ENCODE measurements at regions not wholly inside any gene's neighbourhood (a gene's known extent, or its start where the extent isn't known, plus 50 kb on each side); places are given as distances from the start of the nearest gene placed in this dataset.
"Not testable (repeated sequence)": the region's sequence is repeated elsewhere in the genome, so short reads cannot be mapped to it uniquely, and the experiment has no call there.

DNA sequence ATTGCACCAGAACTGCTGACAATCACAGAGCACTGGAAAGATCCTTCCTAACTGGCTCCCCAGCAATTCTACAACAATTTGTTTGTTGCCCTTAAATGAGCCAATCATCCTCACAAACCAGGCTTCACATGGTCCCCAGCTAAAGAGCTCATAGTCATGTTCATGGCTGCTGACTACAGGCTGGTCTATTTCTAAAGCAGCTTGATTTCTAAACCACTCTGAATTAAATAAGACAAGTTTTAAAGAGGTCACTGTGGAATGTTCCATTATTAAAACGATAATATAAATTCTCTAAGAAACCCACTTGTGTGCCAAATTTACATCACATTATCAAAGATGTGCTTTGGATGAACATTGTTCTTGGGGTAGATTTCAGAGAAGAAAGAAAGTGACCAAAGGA is 110.7 kb downstream of the COPS8 start:
- DNase-seq (ENCODE audit: low read depth): no peak

DNA sequence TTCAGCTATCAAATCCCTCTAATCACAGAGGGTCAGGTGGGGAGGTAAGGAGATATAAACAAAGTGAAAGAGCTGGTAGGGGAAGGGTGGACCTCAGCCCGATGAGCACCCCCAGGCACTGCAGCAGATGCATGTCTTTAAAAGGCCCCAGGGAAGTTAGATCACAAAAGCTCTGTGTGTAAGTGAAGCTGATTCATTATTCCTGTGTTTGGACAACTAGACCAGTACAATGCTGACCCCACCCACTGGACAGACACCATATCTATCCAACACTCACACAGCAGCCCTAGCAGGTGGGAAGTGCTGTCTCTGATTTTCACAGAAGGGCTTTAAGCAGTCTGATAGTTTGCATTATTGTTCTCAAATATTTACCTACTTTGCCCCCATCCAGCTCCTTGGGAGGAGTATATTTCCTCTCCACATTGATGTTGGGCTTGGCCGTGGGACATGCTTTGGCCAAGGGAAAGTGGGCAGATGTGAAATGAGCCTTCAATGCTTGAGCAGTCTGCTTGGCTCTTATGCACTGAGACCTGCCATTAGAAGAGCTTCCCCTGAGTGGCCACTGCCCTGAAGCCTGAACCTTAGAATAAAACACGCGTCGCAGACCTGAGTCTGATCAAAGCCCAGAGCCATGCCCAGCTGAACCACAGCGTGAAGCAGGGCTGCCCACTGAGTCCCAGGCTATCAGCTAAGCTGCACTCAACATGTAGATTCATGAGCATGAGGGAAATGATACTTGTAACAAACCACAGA is 111.4 kb downstream of the COPS8 start:
- peak; percentile 84 for DNase-seq (ENCODE audit: low read depth)

DNA sequence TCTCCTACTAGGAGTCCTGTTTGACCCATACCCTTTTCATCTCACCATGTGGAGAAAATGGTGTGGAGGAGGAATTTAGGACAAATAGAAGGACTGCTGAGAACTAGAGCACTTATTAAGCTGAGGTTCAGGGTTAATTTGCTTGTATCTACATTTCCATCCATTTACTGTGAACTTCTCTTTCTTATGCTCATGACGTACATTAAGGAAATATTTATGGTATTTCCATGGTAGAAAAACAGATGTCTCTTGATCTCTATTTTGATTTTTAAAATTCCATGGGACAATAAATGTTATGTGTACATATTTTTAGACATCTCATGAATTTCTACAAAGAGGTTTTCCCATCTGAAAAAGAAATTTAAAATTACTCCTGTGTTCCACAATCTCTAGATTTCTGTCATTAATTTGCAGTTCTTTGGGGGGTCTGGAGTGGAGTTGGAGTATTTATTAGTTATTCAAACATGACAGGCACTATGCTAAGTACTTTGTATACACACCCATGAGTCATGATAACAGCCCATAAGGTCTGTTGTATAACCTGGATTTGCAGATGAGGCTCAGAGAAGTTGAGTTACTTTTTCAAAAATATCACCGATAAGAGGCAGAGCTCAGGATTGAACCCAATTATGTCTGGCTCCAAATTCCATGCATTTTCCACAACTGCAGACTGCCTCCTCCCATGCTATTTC is 112.6 kb downstream of the COPS8 start:
- no peak for DNase-seq (ENCODE audit: low read depth)

DNA sequence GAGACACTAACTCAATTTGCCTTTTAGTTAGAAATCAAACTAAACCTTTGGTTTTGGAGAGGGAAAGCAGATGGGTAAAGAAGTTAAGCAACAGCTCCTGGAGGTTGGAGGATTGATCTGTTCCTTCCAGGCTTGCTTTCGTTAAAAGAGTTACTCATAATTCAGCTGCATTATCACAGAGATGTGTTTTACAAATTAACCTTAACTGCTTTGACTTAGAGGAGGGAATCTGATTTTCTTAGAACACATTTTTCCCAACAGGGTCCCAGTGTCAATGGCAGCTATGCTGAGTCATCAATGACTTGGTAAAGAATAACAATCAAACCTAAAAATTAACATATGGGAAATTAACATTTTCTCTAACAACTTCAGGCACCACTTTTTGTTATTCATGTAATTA is 113.4 kb downstream of the COPS8 start:
- DNase-seq (ENCODE audit: low read depth): no peak

DNA sequence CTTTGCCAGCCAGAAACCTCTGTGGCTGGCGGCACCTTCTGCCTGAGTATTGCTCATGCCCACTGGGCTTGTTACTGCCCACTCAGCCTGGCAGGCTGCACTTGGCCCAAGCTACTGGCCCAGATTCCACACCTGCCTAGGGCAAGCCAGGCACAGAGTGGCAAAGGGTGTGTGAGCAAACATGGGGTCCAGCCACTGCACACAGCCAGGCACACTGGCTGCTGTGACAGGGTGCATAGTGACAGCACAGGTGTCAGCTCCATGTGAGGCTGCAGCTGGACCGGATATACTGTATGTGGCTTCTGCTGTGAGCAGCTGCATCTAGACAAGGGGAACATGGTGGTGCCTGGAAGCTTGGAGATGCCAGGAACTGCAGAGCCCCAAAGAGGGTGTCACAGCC is 113.9 kb downstream of the COPS8 start:
- peak; percentile 50 for DNase-seq (ENCODE audit: low read depth)

DNA sequence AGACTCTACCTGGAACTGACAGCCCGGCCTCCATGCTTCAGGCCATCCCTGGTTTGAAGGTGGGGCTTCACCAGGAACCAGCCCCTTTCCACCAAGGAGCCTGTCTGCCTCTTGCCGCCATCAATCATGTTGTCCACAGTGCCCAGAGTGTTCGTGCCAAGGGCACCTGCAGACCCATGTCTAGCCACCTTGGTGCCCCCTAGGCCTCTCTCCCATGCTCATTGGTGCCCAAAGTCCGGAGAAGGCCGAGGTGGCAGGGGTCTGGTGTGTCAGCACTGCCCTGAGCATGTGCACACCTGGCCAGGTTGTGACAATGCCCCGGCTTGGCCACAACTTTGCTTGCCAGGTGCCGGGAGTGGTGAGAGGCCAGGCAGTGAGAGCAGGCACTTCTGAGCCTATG is 114.8 kb downstream of the COPS8 start:
- DNase-seq (ENCODE audit: low read depth): no peak

DNA sequence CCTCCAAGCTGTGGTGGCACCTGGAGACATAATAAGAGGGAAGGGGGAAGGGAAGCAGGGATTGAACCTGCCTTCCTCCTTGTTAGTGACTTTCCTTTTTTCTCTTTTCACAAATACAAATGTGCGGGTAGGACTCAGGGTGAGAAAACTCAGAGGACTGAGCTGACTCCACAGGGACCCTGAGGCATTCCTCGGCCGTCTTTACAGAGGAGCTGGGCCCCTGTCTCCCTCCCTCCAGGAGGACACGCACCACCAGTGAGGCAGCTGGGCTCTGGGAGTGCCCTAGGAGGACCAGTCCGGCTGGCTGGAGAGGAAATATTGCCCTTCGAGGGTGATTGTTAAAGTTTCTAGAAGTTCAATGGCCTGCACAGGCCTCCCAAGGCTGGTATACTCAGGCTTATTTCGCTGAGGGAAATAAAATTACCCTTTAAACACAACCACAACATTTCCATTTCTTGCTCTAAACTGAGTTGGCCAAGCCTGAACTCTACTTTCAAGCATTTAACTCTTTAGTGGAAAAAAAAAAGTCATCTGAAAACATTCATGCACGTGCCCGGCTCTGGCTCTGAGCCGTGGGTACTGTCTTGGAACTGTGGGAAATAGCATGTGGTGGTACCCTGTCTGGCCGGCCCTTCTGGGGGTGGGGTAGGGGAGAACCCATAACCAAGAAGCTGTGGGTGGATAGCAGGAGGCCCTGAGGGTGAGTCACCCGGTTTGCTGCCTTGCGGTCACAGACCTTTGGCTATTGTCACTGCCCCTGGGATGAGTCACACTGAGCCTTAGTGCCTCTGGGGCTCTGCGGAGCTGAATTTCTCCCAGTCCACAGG is 116.0 kb downstream of the COPS8 start:
- DNase-seq (ENCODE audit: low read depth): peak; percentile 98

DNA sequence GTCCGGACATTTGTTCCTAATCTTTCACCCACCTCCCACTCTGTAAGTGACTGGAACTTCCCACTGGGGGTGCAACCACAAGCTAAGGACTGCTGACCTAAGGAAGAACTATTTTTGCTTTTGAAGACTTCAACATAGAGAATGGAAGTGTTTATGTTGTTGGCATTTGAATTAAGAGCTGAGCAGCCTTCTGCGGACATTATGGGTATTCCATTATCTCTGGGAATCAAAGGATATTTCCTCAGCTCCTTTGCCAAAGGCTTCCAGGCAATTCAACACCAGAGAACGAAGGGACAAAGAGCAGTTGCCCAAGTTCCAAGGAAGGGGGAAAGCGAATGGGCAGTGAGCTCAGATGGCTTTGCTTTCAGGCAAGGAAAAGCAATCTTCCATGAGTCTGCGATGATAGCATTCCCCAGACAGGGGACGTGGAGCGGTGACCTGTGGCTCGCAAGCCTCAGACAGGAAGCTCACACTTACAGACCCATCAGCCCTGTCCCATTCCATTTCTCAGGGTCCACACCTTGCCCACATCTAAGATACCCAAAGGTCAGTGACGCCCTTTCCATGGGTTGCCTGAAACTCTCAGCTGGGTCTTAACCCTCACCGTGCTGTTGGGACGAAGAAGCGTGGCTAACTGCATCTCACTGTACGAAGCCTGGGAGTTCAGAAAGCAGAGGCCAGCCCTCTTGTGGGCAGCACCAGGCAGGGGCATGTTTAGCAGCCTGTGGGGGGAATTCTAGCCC is 116.8 kb downstream of the COPS8 start:
- DNase-seq (ENCODE audit: low read depth): peak; percentile 47

DNA sequence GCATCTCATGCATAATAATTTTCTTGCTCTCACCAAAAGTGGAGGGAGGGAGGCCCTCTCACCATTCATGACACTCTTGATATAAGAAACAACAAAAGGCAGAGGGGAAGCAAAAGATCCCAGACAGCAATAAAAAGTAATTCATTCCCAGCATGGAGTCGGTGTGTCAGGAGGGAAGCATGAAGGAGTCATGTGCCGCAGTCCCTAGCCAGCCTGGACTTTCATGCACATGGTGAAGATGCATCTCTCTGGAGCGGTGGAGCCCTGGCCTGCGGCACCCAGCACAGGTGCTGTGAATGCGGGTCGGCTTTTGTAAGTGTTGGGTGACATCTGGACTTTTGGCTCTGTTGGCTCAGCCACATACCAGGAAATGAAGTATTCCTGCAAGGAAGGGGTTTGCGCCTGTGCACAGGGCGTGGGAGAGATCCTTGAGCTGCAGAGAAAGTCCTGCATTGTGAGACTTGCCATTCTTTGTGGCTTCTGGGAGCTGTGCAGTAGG is 119.4 kb downstream of the COPS8 start:
- DNase-seq (ENCODE audit: low read depth): peak; percentile 24

DNA sequence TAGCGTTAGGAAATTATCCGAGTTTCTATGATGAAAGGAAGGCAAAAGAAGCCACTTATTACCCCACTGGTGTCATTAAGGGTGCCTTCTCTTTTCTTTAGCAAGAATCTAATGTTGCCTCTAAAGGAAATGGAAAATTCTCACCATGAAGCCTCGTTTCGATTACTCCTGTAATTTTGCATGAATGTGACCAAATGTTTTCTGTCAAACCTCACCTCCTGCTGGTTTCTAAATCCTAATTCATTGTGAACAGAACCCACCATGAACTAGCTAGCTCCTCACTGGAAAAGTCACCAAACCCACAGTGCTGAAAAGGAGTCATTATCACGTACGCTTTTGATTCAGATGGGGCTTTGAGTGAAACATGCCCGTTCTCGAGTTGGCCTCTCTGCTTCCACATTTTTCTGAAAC is 119.9 kb downstream of the COPS8 start:
- no peak for DNase-seq (ENCODE audit: low read depth)

DNA sequence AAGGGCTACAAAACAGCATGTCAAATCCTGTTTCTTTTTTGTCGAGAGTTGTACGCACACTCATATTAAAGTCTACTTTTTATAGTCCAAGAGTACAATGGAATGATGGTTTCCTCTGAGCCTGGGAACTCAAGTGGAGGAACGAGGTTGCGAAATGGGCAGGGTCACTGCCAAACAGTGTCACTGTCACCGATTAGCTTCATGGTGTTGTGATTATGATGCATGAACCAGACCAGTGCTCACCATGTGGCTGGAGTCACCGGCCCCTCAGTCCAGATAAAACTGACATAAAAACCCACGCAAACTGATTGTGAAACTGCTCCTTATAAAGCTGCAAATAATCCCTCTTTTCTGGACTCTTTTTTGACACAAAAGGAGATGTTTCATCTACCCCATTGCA is 122.0 kb downstream of the COPS8 start:
- peak; percentile 49 for DNase-seq (ENCODE audit: low read depth)

DNA sequence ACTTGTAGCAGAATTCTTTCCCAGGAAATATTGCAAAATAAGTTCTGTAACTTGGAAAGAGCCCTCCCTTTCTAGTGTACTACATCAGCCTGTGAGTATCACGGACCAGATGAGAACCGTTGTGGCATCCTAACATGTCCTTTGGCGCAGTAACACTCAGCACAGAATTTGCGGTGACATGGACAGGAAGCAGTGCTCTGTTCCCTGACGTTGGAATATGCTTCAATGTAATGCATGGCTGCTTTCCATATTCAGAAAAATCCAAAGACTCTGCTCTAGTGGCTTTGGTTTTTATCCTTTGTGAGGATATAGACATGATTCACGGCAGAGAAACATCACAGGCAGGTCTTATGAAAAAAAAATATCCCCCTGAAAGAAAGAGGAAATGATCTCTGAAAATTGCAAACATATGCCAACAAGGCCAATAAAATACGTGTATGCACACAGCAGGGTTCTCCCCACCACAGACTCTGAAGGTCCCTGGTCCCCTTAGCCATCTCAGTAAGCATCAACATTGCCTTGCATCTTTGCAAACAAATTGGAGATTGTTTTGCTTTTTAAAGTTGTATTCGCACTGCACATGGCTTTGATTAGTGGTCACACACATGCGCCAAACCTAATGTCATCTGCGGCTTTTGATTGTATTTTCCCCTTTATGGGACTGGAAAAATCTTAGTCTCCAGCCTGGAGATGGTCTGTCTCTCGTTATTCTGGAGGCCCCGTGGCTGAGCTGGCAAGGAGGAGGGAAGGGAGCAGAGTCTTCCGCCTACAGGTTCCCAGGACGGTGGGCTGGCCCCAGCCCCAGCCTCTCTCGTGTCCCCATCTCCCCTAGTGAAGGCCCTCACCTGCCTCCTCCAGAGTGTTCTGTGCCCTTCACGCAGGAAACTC is 122.9 kb downstream of the COPS8 start:
- DNase-seq (ENCODE audit: low read depth): peak; percentile 88

DNA sequence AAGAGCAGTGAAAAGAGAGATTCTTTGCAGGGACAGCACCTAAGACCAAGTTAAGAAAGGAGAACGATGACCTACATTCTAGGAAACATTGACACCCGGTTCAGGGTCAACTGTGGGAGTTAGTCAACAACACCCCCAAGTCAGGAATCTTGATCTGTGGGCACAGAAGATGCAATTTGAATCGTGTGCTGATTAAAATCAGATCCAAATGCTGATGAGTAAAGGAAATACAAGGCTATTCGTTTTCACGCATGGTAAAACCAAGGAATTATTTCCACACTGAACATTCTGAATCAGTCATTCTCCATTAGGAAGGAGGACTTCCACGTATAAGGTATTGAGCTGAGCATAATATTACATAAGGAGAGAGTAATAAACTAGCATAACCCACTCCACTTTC is 124.2 kb downstream of the COPS8 start:
- DNase-seq (ENCODE audit: low read depth): no peak

DNA sequence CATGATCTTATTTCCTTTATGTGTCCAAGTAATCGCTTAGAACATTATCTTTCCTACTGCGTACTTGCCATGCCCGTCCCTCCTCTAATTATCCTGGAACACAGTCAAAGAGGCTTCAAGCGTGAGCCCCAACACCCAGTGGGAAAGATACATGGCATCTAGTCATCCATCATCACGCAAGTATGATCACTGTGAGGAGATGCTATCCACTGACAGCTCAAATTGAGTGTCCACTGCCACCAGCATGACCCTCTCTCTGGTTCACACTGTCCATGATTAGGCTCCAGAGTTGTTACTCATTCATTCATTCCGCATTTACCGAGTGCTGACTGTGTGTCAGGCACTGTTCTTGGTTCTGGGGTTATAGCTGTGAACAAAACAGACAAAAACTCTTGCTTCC is 124.6 kb downstream of the COPS8 start:
- DNase-seq (ENCODE audit: low read depth): no peak

DNA sequence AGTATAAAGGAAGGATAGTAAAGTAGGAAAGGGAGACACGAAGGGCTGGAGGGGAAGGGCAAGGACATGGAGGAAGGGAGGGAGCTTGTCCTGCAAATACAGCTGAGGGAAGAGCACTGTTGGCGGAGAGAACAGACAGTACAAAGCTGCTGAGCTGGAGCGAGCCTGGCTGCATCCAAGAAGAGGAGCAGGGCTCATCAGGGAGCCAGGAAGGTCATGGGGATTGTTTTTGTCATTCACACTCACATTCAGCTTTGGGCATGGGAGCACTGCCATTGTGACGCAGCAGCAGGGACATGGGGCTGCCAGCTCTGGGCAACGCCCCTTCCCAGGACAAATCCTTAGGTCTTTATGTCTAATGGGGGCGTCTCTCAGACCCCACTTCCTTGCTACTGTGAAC is 125.1 kb downstream of the COPS8 start:
- DNase-seq (ENCODE audit: low read depth): no peak

DNA sequence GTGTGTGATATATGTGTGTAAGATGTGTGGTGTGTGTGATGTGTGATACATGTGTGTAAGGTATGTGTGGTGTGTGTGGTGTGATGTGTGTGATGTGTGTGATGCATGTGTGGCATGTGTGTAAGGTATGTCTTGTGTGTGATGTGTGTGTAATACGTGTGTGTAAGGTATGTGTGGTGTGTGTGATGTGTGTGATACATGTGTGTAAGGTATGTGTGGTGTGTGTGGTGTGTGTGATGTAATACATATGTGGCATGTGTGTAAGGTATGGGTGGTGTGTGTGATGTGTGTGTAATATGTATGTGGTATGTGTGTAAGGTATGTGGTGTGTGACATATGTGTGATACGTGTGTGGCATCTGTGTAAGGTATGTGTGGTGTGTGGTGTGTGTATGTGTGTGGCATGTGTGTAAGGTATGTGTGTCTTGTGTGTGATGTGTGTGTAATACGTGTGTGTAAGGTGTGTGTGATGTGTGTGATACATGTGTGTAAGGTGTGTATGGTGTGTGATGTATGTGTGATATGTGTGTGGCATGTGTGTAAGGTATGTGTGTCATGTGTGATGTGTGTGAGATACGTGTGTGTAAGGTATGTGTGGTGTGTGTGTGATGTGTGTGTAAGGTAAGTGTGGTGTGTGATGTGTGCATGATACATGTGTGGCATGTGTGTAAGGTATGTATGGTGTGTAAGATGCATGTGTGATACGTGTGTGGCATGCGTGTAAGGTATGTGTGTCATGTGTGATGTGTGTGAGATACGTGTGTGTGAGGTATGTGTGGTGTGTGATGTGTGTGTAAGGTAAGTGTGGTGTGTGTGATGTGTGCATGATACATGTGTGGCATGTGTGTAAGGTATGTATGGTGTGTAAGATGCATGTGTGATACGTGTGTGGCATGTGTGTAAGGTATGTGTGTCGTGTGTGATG is 126.9 kb downstream of the COPS8 start:
- DNase-seq (ENCODE audit: low read depth): not testable (repeated sequence)

DNA sequence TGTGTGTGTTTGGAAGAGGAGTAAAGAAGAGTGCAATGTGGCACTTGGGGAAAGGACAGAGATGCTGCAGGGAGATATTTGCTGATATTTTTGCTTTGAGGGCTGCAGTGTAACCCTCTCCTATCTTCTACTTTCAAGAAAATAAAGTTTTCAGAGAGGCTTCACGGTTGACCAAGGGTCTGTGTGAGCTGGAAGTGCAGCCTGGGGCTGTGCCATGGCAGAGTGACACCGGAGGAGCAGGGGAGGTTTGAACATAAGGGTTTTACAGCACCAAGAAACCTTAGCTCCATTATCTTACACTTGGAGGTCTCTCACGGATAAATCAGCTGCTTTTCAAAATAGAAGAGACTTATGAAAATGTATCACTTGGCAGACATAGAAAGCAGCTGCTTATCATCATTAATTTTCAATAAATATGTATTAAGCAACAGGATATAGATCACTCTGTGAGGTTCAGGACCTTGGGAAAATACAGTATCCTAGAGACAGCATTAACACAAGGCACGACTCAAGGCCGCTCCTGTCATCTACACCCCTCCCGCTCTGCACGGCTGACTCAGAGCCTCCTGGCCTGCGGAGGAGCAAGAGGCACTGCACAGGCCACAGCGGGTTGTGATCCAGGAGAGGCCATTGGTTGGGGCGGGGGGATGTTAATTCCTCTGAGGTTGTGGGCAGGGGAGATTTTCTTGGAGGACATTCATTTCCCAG is 127.8 kb downstream of the COPS8 start:
- DNase-seq (ENCODE audit: low read depth): peak; percentile 91

DNA sequence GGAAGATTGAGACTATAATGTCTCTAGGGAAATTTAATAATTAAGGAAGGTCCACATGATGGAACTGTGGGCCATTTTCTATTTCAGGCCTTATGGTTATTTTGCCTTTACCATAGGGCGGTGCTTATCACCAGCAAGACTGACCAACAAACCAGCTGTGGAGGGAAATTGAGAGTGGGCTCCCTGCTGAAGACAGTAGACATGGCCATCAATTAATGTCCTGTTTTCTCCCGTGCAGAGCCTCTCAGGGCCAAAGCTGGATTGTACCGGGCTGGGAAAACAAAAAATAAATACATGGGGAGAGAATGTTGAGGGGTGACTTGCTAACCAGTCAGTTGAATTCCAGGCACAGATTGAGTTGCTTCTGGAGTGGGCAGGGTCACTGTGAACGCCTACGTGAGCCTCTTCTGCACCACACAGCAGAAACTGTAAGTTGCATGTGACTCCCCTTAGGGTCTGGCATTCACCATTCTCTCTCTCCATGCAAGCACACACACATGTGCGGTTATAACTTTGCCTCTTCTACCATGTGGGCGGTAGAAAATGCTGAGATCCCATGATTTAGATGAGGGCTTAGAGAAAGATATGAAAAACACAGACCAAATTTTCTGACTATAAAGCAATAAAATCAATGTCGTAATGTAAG is 128.5 kb downstream of the COPS8 start:
- DNase-seq (ENCODE audit: low read depth): peak; percentile 61

Data from Daoy (cell line).